ENCODE measurements at regions not wholly inside any gene's neighbourhood (a gene's known extent, or its start where the extent isn't known, plus 50 kb on each side); places are given as distances from the start of the nearest gene placed in this dataset.
A peak's percentile ranks its signal among the peaks of the same experiment; 100 is the strongest.

GRCh38 chr20:39799366-39799965 lies 837.3 kb downstream of the DHX35 start:
- H3K27me3 ChIP-seq (ENCODE audit: control insufficient read depth in 1 of 2, insufficient read depth in 2 of 2, low read length in 2 of 2), result no peaks in the 10 kb centered on the region
- peaks cover 3% of the 10 kb centered on the region for H3K4me1 ChIP-seq (ENCODE audit: control insufficient read depth, insufficient read depth, low read length)
- no peak overlapping the region for H3K9ac ChIP-seq (ENCODE audit: low read length in 2 of 2)
- no peaks in the 10 kb centered on the region for H3K36me3 ChIP-seq (ENCODE audit: control insufficient read depth in 2 of 2, insufficient read depth in 2 of 2, low read length in 2 of 2)
- H3K4me3 ChIP-seq (ENCODE audit: low read length in 2 of 2), result no peak overlapping the region
- H3K9me3 ChIP-seq (ENCODE audit: control insufficient read depth in 2 of 2, low read length in 2 of 2), result peaks cover 0 to 2% of the 10 kb centered on the region in 2 donors
- no peak overlapping the region for H3K27ac ChIP-seq (ENCODE audit: low read length)

GRCh38 chr20:39795401-39796272 lies 833.5 kb downstream of the DHX35 start:
- Histone ChIP-seq H3K27ac (ENCODE audit: low read length) (no peak overlapping the region), H3K36me3 (ENCODE audit: control insufficient read depth in 2 of 2, insufficient read depth in 2 of 2, low read length in 2 of 2) (no peaks in the 10 kb centered on the region), H3K27me3 (ENCODE audit: control insufficient read depth in 1 of 2, insufficient read depth in 2 of 2, low read length in 2 of 2) (peaks cover 0 to 2% of the 10 kb centered on the region in 2 donors), H3K9me3 (ENCODE audit: control insufficient read depth in 2 of 2, low read length in 2 of 2) (peaks cover 0 to 2% of the 10 kb centered on the region in 2 donors), H3K4me1 (ENCODE audit: control insufficient read depth, insufficient read depth, low read length) (peaks cover 3% of the 10 kb centered on the region), H3K9ac (ENCODE audit: low read length in 2 of 2) (no peak overlapping the region), H3K4me3 (ENCODE audit: low read length in 2 of 2) (no peak overlapping the region)

GRCh38 chr20:39792334-39792733 lies 830.2 kb downstream of the DHX35 start:
- Histone ChIP-seq H3K9me3 (ENCODE audit: control insufficient read depth in 2 of 2, low read length in 2 of 2) (no peaks in the 10 kb centered on the region), H3K27me3 (ENCODE audit: control insufficient read depth in 1 of 2, insufficient read depth in 2 of 2, low read length in 2 of 2) (peaks cover 0 to 2% of the 10 kb centered on the region in 2 donors), H3K36me3 (ENCODE audit: control insufficient read depth in 2 of 2, insufficient read depth in 2 of 2, low read length in 2 of 2) (no peaks in the 10 kb centered on the region), H3K27ac (ENCODE audit: low read length) (no peak overlapping the region), H3K4me3 (ENCODE audit: low read length in 2 of 2) (no peak overlapping the region), H3K9ac (ENCODE audit: low read length in 2 of 2) (no peak overlapping the region), H3K4me1 (ENCODE audit: control insufficient read depth, insufficient read depth, low read length) (peaks cover 3% of the 10 kb centered on the region)

- H3K4me3 ChIP-seq (ENCODE audit: low read length in 2 of 2), result no peak overlapping the region
- H3K4me1 ChIP-seq (ENCODE audit: control insufficient read depth, insufficient read depth, low read length), result no peaks in the 10 kb centered on the region
- no peaks in the 10 kb centered on the region for H3K9me3 ChIP-seq (ENCODE audit: control insufficient read depth in 2 of 2, low read length in 2 of 2)
- H3K27me3 ChIP-seq (ENCODE audit: control insufficient read depth in 1 of 2, insufficient read depth in 2 of 2, low read length in 2 of 2), result peaks cover 0 to 2% of the 10 kb centered on the region in 2 donors
- H3K36me3 ChIP-seq (ENCODE audit: control insufficient read depth in 2 of 2, insufficient read depth in 2 of 2, low read length in 2 of 2), result no peaks in the 10 kb centered on the region
- H3K9ac ChIP-seq (ENCODE audit: low read length in 2 of 2), result no peak overlapping the region
- H3K27ac ChIP-seq (ENCODE audit: low read length), result no peak overlapping the region
These were observed 827.3 kb downstream of the DHX35 start for GRCh38 chr20:39789411-39789810.

- Histone ChIP-seq H3K4me1 (ENCODE audit: control insufficient read depth, insufficient read depth, low read length) (no peaks in the 10 kb centered on the region), H3K9me3 (ENCODE audit: control insufficient read depth in 2 of 2, low read length in 2 of 2) (peaks cover 0 to 5% of the 10 kb centered on the region in 2 donors), H3K27ac (ENCODE audit: low read length) (peak overlapping the region; percentile 25), H3K9ac (ENCODE audit: low read length in 2 of 2) (no peak overlapping the region), H3K4me3 (ENCODE audit: low read length in 2 of 2) (peak overlapping the region in 1 of 2 donors; percentile 9), H3K36me3 (ENCODE audit: control insufficient read depth in 2 of 2, insufficient read depth in 2 of 2, low read length in 2 of 2) (no peaks in the 10 kb centered on the region), H3K27me3 (ENCODE audit: control insufficient read depth in 1 of 2, insufficient read depth in 2 of 2, low read length in 2 of 2) (no peaks in the 10 kb centered on the region)
These were observed 823.2 kb downstream of the DHX35 start for GRCh38 chr20:39785252-39785917.

- Histone ChIP-seq H3K27ac (ENCODE audit: low read length) (no peak overlapping the region), H3K9me3 (ENCODE audit: control insufficient read depth in 2 of 2, low read length in 2 of 2) (peaks cover 0 to 5% of the 10 kb centered on the region in 2 donors), H3K36me3 (ENCODE audit: control insufficient read depth in 2 of 2, insufficient read depth in 2 of 2, low read length in 2 of 2) (no peaks in the 10 kb centered on the region), H3K4me1 (ENCODE audit: control insufficient read depth, insufficient read depth, low read length) (no peaks in the 10 kb centered on the region), H3K27me3 (ENCODE audit: control insufficient read depth in 1 of 2, insufficient read depth in 2 of 2, low read length in 2 of 2) (no peaks in the 10 kb centered on the region), H3K9ac (ENCODE audit: low read length in 2 of 2) (no peak overlapping the region), H3K4me3 (ENCODE audit: low read length in 2 of 2) (no peak overlapping the region)
These were observed 822.5 kb downstream of the DHX35 start for GRCh38 chr20:39784693-39785092.

GRCh38 chr20:39778847-39779604 lies 816.9 kb downstream of the DHX35 start:
- H3K4me1 ChIP-seq (ENCODE audit: control insufficient read depth, insufficient read depth, low read length), result peaks cover 6% of the 10 kb centered on the region
- no peaks in the 10 kb centered on the region for H3K36me3 ChIP-seq (ENCODE audit: control insufficient read depth in 2 of 2, insufficient read depth in 2 of 2, low read length in 2 of 2)
- H3K4me3 ChIP-seq (ENCODE audit: low read length in 2 of 2), result no peak overlapping the region
- peaks cover 0 to 5% of the 10 kb centered on the region in 2 donors for H3K9me3 ChIP-seq (ENCODE audit: control insufficient read depth in 2 of 2, low read length in 2 of 2)
- no peak overlapping the region for H3K9ac ChIP-seq (ENCODE audit: low read length in 2 of 2)
- H3K27ac ChIP-seq (ENCODE audit: low read length), result no peak overlapping the region
- H3K27me3 ChIP-seq (ENCODE audit: control insufficient read depth in 1 of 2, insufficient read depth in 2 of 2, low read length in 2 of 2), result no peaks in the 10 kb centered on the region

GRCh38 chr20:39778431-39778830 lies 816.3 kb downstream of the DHX35 start:
- H3K4me3 ChIP-seq (ENCODE audit: low read length in 2 of 2), result no peak overlapping the region
- no peak overlapping the region for H3K27ac ChIP-seq (ENCODE audit: low read length)
- H3K27me3 ChIP-seq (ENCODE audit: control insufficient read depth in 1 of 2, insufficient read depth in 2 of 2, low read length in 2 of 2), result no peaks in the 10 kb centered on the region
- H3K9ac ChIP-seq (ENCODE audit: low read length in 2 of 2), result no peak overlapping the region
- H3K9me3 ChIP-seq (ENCODE audit: control insufficient read depth in 2 of 2, low read length in 2 of 2), result peaks cover 0 to 3% of the 10 kb centered on the region in 2 donors
- H3K4me1 ChIP-seq (ENCODE audit: control insufficient read depth, insufficient read depth, low read length), result peaks cover 6% of the 10 kb centered on the region
- no peaks in the 10 kb centered on the region for H3K36me3 ChIP-seq (ENCODE audit: control insufficient read depth in 2 of 2, insufficient read depth in 2 of 2, low read length in 2 of 2)

GRCh38 chr20:39777610-39778009 lies 815.5 kb downstream of the DHX35 start:
- Histone ChIP-seq H3K36me3 (ENCODE audit: control insufficient read depth in 2 of 2, insufficient read depth in 2 of 2, low read length in 2 of 2) (no peaks in the 10 kb centered on the region), H3K27me3 (ENCODE audit: control insufficient read depth in 1 of 2, insufficient read depth in 2 of 2, low read length in 2 of 2) (no peaks in the 10 kb centered on the region), H3K27ac (ENCODE audit: low read length) (no peak overlapping the region), H3K9me3 (ENCODE audit: control insufficient read depth in 2 of 2, low read length in 2 of 2) (no peaks in the 10 kb centered on the region), H3K9ac (ENCODE audit: low read length in 2 of 2) (no peak overlapping the region), H3K4me3 (ENCODE audit: low read length in 2 of 2) (no peak overlapping the region), H3K4me1 (ENCODE audit: control insufficient read depth, insufficient read depth, low read length) (peaks cover 6% of the 10 kb centered on the region)

GRCh38 chr20:39775110-39775509 lies 813.0 kb downstream of the DHX35 start:
- H3K9ac ChIP-seq (ENCODE audit: low read length in 2 of 2), result no peak overlapping the region
- H3K27ac ChIP-seq (ENCODE audit: low read length), result no peak overlapping the region
- H3K4me3 ChIP-seq (ENCODE audit: low read length in 2 of 2), result no peak overlapping the region
- H3K4me1 ChIP-seq (ENCODE audit: control insufficient read depth, insufficient read depth, low read length), result peaks cover 6% of the 10 kb centered on the region
- no peaks in the 10 kb centered on the region for H3K36me3 ChIP-seq (ENCODE audit: control insufficient read depth in 2 of 2, insufficient read depth in 2 of 2, low read length in 2 of 2)
- no peaks in the 10 kb centered on the region for H3K9me3 ChIP-seq (ENCODE audit: control insufficient read depth in 2 of 2, low read length in 2 of 2)
- H3K27me3 ChIP-seq (ENCODE audit: control insufficient read depth in 1 of 2, insufficient read depth in 2 of 2, low read length in 2 of 2), result no peaks in the 10 kb centered on the region
